COLO668 (cell line): ENCODE measurements at regions not wholly inside any gene's neighbourhood (a gene's known extent, or its start where the extent isn't known, plus 50 kb on each side); places are given as distances from the start of the nearest gene placed in this dataset.
"Not testable (repeated sequence)": the region's sequence is repeated elsewhere in the genome, so short reads cannot be mapped to it uniquely, and the experiment has no call there.

ENCODE experiments used
- DNase-seq: peaks from one replicate; lab custom pipeline; 2025; ENCODE audit not compliant: unreplicated experiment; lab: John Stamatoyannopoulos, UW

DNA sequence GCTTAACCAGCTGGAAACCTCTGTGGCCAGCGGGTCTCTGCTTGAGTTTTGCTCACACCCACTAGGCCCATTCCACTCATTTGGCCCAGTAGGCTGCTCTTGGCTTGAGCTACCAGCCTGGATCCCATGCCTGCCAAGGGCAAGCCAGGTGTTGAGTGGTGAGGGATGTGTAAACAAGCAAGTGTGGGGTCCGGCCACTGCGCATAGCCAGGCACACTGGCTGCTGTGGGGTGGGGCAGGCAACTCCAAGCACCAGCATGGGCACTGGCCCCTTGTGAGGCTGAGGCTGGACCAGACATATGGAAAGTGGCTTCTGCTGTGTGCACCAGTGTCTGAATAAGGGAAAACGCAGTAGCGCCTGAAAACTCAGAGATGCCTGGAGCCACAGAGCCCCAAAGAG is 732.7 kb downstream of the NR4A2 start:
- DNase-seq: no peak

DNA sequence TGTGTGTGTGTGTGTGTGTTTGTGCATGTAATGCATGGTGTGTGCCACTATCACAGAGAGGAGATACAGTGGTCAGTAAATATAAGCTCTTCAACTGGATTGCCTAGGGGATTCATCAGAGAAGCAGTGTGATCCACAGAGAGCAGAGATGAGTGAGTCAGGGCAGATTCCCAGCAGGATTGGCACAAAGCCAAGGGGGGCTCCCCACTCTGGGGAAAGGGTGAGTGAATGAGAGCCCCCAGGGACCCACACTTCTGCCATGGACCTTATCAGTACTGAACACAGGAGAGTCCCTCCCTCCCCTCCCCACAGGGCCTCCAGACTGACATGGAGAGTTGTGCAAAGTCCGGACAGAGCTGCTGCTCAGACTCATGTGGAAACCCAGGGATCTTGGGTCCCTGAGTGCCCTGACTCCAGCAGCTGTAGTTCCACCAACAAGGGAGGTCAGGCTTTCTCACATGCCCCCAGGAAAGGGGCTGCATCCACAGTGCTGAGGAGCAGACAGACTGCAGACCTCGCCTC is 748.8 kb downstream of the NR4A2 start:
- DNase-seq: no peak

DNA sequence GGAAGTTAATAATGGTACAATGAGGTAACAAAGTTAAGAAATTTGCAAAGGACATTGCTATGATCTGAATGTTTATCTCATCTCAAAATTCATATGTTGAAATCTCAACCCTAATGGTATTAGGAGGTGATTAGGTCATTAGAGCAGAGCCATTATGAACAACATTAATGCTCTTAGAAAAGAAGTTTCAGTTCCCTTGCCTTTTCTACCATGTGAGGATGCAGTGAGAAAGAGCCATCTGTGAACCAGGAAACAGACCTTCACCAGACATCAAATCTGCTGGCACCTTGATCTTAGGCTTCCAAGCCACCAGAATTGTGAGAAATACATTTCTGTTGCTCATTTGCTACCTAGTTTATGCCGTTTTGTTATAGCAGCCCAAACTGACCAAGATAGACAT is 757.6 kb downstream of the NR4A2 start:
- no peak for DNase-seq

DNA sequence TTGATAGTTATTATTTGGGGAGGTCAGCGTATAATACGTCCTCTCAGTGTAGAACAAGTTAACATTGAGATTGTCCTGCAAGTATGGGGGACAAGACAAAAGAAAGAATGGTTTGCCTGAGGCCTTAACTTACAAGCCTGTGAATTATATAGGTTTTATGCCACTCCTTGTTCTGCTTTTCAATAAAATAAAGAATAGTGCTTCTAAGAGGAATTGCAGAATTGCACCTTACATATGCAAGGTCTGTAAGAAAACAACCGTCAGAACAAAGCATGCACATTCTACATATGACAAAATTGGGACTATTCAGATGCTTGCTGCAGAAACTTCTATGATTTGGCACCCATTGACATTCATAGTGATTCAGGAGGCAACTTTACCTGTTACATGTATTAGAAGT is 785.0 kb downstream of the NR4A2 start:
- DNase-seq: no peak

DNA sequence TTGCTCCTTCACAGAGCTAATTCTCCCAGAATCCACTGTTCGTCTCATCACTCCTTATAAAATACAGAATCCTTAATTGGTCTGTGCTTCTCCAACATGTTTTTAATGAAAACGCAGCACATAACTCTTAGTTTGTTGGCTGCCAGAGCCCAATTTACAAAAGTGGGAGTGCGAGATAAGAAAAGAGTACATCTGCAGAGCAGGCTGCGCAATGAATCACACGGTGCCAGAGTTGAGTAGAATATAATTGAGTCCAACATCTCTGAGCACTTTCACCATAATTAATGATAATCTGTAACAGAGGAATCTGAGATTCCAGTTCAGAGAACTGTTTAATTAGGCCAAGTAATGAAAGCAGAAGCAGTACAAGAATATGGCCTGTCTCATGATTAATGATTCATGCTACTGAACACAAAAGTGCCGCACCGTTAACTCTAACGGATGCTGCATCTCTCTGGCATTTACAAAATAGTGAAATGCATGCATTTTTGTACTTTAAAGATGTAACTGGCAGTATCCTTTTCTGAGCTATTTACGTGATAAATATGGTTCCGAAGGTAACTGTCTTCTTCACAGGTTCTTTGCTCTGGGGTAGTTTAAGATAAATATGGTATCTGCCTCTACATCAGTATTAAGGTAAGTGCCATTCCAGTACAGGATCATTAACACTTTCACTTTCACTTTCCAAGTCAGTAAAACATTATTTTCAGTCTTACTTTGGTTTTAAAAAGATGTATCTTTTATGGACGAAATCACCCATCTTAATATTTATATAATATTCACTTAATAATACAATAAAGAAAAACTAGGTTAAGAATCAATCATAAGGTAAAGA is 785.6 kb downstream of the NR4A2 start:
- no peak for DNase-seq

DNA sequence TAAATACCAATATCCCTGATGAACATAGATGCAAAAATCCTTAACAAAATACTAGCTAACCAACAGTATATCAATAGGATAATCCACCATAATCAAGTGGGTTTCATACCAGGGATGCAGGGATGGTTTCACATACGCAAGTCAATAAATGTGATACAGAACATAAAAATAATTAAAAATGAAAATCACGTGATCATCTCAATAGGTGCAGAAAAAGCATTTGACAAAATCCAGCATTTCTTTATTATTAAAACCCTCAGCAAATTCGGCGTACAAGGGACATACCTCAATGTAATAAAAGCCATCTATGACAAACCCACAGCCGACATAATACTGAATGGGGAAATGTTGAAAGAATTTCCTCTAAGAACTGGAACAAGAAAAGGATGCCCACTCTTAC is 793.5 kb downstream of the NR4A2 start:
- DNase-seq: not testable (repeated sequence)

DNA sequence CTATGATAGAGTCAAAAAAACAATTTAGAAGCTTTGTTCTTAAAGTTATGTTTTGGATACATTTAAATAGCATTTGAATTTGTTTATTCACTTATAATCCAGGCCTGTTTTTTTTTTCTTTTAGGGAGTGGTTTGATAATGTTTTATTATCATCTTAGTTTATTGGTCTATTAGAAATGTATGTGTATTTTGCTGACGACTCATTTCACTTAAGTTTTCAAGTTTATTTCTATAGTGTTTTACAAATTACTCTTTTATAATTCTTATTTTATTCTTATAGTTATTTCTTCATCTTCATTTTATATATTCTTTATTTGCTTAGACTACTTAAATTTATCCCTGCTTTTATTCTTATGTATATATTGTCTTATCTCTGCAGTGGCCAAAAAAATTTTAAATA is 804.5 kb downstream of the NR4A2 start:
- DNase-seq: no peak

DNA sequence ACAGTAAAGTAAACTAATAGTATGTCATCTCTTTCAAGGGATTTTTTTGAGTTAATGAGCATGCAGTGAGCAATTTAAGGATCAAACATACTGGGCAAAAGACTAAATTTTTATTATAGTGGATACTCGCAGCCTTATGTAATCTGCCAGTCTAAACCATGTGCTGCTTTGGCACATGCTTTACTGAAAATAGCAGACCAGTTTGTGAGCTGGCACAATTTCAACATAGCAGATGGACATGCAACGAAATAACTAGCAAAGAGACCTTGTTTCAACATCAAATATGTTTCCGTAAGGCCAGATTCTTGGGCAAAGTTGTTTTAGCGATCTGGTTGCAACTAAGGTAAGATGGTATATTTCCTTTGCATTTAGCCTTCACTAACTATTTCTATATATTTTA is 807.3 kb downstream of the NR4A2 start:
- DNase-seq: no peak

DNA sequence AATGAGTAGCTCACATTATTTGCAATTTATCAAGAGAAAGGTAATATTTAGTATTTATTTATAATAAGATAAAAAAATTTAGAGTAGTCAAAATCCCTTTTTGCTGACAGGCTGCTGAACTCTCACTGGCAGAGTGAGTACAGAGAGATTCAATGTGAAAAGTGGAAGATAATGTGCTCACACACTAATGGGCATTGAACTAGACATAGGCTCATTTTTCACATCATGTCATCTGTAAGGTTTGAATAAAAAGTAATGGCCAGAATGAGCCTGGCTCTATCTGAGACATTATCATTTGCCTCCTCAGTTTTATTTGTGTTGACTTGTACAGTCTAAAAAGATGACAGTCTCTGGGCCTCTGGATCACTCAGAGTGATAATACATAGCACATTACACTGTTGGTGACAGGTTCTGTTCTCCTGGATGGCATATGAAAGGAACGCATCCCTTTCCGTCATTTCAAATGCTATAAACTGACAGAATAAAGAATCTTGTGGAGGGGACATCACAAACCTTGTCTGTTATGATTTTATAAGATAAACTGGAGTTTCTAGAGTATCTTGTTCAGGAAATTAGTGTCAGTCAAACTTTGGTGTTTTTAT is 812.9 kb downstream of the NR4A2 start:
- no peak for DNase-seq

DNA sequence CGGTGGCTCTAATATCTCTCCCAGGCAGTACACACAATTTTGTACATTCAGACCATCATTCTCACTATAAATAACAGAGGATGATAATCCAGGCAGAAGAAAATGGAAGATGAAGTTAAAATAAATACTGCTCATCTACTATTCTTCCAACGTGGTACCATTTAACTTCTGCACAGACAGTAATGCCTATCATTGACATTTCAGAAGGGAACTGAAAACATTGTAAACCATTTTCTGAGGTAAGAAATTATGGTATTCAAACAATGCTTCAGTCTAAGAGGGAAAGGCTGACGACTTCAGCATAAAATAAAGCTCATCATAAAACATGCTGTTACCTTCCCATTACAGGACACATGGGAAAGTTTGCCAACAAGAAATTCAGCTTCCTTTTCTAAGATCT is 814.4 kb downstream of the NR4A2 start:
- no peak for DNase-seq

DNA sequence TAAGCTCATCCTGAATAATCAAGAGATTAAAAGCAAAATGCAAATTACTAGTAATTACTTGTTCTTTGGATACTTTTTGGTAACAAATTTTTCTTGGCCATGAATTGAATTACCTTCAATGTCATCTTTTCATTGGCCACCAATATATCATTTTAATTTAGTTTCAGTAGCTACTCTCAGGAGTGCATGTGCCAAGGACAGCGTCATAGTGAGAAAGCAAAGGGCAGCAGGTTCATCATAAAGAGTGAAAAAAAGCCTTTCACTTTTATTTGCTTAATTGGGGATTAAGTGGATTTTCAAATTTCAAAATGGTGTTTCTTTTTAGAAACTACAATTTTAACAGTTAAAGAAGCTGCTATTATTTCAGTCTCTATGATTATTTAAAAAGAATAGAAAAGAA is 815.2 kb downstream of the NR4A2 start:
- DNase-seq: no peak

DNA sequence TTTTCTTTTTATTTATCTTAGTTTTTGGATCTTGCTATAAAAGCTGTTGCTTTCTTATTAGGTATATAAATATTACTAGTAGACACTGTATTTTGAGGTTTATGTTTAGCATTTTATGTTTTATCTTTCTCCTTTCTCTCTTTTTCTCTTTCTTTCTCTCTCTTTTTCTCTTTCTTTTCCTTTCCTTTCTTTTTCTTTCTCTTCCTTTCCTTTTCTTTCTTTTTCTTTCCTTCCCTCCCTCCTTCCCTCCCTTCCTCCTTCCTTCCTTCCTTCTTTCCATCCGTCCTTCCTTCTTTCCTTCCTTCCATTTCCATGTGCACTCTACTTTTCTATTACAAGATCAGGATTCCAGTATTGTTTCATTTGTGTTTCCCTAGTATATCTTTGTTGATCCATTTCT is 814.8 kb downstream of the KCNJ3 start:
- no peak for DNase-seq

DNA sequence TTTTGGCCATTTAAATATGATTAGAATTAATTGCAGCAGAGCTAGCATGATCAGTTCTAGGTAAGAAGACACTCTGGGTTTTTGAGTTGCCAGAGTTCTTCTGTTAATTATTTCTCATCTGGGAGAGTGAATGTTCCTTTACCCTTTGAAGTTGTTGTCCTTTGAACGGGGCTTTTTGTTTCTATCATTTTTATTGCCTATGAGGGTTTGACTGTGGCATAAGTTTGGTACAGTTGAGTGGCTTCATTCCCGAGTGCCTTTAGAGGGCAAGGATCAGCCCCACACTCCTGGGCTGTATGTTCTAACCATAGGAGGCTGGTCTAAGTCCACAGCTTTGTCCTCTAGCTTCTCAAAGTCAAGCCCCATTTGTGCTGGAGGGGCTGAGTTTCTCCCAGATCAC is 804.3 kb downstream of the KCNJ3 start:
- no peak for DNase-seq

DNA sequence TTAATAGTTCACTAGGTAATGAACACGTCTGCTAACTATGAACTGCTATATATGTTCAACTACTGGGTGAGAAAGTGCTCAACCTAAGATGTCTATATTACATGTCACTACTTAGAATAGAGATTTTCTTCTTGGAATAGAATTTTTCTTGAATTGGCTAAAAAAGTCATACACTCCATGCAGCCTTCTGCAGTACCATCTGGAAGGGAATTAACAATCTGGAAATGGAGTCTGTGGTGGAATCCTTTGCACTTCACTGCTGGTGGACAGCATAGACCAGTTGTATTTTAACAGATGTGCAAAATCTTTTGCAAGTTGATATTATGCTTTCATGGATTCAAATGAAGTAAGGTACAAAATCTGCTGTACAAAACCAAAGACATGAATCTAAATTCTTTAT is 799.6 kb downstream of the KCNJ3 start:
- no peak for DNase-seq

DNA sequence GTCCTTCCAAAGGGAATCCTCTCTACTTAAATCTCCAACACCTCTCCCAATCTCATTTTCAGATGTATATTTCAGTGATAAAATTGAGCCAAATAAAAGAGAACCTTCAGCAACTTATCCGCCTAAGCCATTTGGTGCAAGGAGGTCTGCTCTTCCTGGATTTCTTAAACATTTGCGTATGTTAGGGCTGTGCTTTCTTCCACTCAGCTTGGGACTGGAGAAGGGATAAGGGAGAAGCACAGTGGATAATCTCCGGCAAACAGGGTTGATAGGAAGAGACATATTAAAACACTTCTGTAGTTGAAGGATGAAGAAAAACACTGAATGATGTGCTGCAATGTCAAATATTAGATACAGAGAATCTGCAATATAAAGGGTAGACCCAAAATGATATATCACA is 796.2 kb downstream of the KCNJ3 start:
- DNase-seq: no peak

DNA sequence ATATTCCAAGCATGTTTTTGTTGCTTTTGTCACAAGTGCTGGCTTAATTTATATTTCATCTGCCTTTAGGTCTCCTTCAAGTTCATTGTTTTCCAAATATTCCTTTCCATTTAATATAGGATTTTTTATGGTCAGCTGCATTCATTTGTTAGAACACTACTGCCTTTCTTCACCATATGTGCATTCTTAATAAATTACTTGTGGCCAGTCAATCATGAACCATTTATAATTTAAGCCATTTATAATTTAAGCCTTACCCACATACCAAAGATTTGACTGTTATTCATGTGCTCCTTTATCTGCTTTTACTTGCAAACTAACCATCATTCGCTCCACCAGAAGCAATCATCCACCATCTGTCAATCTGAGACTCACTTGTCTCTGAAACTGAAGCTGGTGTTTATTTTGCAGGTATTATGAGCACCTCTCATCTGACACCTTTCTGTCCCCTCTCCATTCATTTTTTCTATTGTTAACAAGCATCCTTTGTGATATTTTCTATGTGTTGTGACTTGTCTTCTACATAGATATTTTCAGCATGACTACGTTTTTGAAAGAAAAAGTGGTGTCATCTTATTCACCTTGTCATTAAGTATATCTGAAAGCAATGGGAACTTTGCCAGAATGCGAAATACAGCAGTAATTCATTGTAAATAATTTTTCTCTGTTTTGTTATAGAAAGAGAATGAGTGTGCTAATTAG is 786.8 kb downstream of the KCNJ3 start:
- no peak for DNase-seq

DNA sequence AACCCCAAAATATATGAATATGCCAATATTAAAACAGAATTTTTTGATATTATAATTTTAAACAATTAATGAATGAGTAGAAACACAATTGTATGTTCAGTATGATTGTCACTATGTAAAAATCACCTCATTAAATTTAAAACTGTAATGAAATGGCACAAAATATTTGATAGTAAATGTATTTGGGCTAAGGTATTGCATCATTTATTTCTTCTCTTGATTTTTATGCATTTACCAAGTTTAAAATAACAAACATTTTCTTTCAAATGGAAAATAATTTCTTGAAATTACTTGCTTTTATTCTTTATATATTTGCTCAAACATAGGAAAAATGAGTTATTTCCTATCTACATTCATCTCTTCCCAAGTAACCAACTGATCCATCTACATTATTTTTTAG is 782.6 kb downstream of the KCNJ3 start:
- DNase-seq: no peak

DNA sequence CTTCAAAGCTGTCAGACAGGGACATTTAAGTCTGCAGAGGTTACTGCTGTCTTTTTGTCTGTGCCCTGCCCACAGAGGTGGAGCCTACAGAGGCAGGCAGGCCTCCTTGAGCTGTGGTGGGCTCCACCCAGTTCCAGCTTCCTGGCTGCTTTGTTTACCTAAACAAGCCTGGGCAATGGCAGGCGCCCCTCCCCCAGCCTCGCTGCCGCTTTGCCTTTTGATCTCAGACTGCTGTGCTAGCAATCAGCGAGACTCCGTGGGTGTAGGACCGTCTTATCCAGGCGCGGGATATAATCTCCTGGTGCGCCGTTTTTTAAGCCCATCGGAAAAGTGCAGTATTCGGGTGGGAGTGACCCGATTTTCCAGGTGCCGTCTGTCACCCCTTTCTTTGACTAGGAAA is 773.5 kb downstream of the KCNJ3 start:
- not testable (repeated sequence) for DNase-seq

DNA sequence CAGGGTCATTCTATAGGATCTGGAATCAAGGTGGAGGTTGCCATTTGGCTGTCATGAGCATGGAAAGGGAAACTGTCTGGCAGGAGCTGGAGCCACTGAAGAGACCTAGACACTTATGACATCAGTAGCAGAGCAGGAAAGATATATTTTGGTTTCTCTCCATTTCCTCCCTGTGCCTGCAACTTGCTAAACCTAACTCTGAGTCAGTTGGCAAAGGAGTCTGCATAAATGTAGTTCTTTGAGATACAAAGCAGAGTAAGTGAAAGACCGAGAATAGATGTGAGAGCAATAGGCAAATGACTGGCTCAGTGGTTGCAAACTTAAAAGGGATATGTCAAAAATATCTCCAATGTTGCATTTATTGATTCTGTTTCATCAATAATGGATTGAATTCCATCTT is 757.7 kb downstream of the KCNJ3 start:
- DNase-seq: no peak

DNA sequence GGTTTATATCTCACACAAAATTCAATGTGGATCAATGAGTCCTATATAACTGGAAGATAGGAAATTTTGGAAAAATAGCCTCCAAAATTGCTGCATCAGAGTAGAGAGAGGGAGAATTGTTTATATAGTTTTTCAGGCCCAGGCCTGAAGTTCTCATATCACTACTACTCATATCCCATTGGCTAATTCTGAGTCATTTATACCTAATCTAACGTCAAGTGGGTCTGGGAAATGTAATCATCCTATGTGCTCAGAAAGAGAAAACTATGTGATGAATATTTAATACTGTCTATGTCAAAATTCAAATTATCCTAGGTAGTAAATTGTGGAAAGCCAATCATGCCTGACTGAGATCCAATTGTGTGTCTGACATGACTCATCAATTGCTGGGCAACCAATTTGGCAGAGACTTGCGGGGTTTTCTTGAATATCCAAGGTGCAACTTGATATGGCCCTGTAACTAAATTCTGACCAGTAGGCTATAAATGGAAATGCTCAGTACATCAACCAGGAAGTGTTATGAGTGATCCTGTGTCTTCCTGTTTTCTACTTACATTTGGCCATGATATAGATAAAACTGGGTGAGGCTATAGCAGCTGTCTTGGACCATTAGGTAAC is 744.4 kb downstream of the KCNJ3 start:
- no peak for DNase-seq

DNA sequence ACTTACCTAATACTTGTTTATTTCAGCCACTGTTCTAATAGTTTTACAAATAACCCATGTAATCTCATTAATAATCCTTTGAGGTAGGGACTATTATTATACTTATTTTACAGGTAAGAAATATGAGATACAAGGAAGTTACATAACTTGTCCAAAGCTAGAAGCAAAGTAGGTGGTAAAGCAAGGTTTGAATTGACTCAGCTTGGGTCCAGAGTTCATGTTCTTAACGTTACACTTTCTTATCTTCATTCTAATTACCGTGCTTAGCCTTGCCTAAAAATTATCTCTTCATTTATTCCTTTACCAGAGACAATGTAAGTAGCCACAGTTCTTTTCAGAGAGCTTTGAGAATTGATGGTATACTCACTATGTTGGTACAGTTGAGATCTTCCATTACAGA is 743.6 kb downstream of the KCNJ3 start:
- DNase-seq: no peak
